ENCODE measurements at regions not wholly inside any gene's neighbourhood (a gene's known extent, or its start where the extent isn't known, plus 50 kb on each side); places are given as distances from the start of the nearest gene placed in this dataset.

DNA sequence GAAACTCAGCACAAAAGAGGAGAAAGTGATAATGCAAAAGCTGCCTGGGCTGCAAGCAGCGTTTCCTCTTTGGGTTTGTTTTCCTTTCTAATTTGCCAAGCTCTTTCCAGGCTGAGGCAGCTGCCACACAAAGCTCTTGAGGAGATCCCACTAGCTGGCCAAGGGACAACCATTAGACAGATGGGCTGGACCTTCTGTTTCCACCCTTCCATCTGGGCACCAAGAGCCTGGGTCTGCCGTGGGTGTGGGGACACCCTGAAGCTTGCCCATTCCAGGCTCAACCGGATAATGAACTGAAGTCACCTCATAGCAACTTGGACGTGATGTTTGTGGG lies 194.6 kb upstream of the C1QTNF7 start:
- Mint-ChIP-seq H3K9me3 (ENCODE audit: unreplicated experiment) (no peaks in the 10 kb centered on the region), H3K4me3 (ENCODE audit: unreplicated experiment) (peak overlapping the region; percentile 63)

DNA sequence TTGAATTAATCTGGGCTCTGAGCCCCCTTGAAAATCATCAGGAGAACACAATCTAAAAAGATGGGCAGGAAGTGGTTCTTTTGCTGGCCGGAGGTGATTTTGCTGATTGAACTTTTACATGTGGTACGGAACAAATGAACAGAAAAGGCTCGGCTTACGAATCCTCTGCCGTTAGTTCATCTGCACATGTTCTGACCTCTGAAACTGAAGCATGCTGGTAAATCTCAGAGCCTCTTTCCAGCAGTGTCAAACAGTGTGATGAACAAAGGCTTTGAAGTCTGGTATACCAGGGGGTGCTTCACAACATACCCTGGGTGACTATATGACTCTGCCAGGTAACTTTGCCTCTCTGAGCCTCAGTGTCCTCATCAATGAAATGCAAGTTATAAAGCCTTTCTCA lies 194.2 kb upstream of the C1QTNF7 start:
- H3K4me3 ChIP-seq (ENCODE audit: insufficient read depth, low read depth, low read length), result peak overlapping the region; percentile 12
- H3K36me3 ChIP-seq (ENCODE audit: insufficient read depth, low read length), result no peaks in the 10 kb centered on the region
- H2AFZ ChIP-seq (ENCODE audit: low read depth, low read length), result peak overlapping the region; percentile 31
- no peaks in the 10 kb centered on the region for H3K36me3 Mint-ChIP-seq (ENCODE audit: low read depth, unreplicated experiment)
- TF ChIP-seq, protein P1, sequence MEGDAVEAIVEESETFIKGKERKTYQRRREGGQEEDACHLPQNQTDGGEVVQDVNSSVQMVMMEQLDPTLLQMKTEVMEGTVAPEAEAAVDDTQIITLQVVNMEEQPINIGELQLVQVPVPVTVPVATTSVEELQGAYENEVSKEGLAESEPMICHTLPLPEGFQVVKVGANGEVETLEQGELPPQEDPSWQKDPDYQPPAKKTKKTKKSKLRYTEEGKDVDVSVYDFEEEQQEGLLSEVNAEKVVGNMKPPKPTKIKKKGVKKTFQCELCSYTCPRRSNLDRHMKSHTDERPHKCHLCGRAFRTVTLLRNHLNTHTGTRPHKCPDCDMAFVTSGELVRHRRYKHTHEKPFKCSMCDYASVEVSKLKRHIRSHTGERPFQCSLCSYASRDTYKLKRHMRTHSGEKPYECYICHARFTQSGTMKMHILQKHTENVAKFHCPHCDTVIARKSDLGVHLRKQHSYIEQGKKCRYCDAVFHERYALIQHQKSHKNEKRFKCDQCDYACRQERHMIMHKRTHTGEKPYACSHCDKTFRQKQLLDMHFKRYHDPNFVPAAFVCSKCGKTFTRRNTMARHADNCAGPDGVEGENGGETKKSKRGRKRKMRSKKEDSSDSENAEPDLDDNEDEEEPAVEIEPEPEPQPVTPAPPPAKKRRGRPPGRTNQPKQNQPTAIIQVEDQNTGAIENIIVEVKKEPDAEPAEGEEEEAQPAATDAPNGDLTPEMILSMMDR (IDR thresholded peaks at IDR 0.05; ENCODE audit: insufficient read depth, low read depth, low read length), result no peak
- no peak for TF ChIP-seq EZH2 (IDR thresholded peaks at IDR 0.05; ENCODE audit: insufficient read depth, low read length)
- peaks cover 47% of the 10 kb centered on the region for H3K4me1 Mint-ChIP-seq (ENCODE audit: low read depth, unreplicated experiment)
- DNase-seq (ENCODE audit: low read depth) (peak; percentile 12), FAIRE-seq (no peak)
- no peaks in the 10 kb centered on the region for H3K27me3 Mint-ChIP-seq (ENCODE audit: low read depth, unreplicated experiment)
- no peaks in the 10 kb centered on the region for H3K9me3 ChIP-seq (ENCODE audit: insufficient read depth, low read depth, low read length)
- no peaks in the 10 kb centered on the region for H4K20me1 ChIP-seq (ENCODE audit: insufficient read depth, low read length)
- peaks cover 44% of the 10 kb centered on the region for H3K4me1 ChIP-seq (ENCODE audit: insufficient read depth, low read length)
- no peak overlapping the region for H3K4me3 Mint-ChIP-seq (ENCODE audit: unreplicated experiment)
- peaks cover 4% of the 10 kb centered on the region for H3K27me3 ChIP-seq (ENCODE audit: insufficient read depth, low read length)
- H3K27ac Mint-ChIP-seq (ENCODE audit: unreplicated experiment), result peak overlapping the region; percentile 84
- H3K9ac ChIP-seq (ENCODE audit: low read length), result peak overlapping the region; percentile 75
- peak overlapping the region; percentile 89 for H3K27ac ChIP-seq (ENCODE audit: low read depth, low read length)
- no peaks in the 10 kb centered on the region for H3K9me3 Mint-ChIP-seq (ENCODE audit: unreplicated experiment)
- H3K79me2 ChIP-seq (ENCODE audit: insufficient read depth, low read length), result no peaks in the 10 kb centered on the region
- peak overlapping the region; percentile 78 for H3K4me2 ChIP-seq (ENCODE audit: low read length)

More for the DNA sequence above, 194.6 kb upstream of the C1QTNF7 start:
- Histone ChIP-seq H3K9ac (ENCODE audit: low read length) (peak overlapping the region; percentile 75), H4K20me1 (ENCODE audit: insufficient read depth, low read length) (no peaks in the 10 kb centered on the region), H3K9me3 (ENCODE audit: insufficient read depth, low read depth, low read length) (no peaks in the 10 kb centered on the region), H3K4me2 (ENCODE audit: low read length) (peak overlapping the region; percentile 78), H3K4me3 (ENCODE audit: insufficient read depth, low read depth, low read length) (peak overlapping the region; percentile 12), H3K27ac (ENCODE audit: low read depth, low read length) (peak overlapping the region; percentile 89), H3K27me3 (ENCODE audit: insufficient read depth, low read length) (peaks cover 2% of the 10 kb centered on the region), H2AFZ (ENCODE audit: low read depth, low read length) (peak overlapping the region; percentile 31), H3K4me1 (ENCODE audit: insufficient read depth, low read length) (peaks cover 44% of the 10 kb centered on the region), H3K36me3 (ENCODE audit: insufficient read depth, low read length) (no peaks in the 10 kb centered on the region), H3K79me2 (ENCODE audit: insufficient read depth, low read length) (no peaks in the 10 kb centered on the region)
- Mint-ChIP-seq H3K36me3 (ENCODE audit: low read depth, unreplicated experiment) (no peaks in the 10 kb centered on the region), H3K27ac (ENCODE audit: unreplicated experiment) (peak overlapping the region; percentile 84), H3K4me1 (ENCODE audit: low read depth, unreplicated experiment) (peaks cover 43% of the 10 kb centered on the region), H3K27me3 (ENCODE audit: low read depth, unreplicated experiment) (no peaks in the 10 kb centered on the region)
- FAIRE-seq (no peak), DNase-seq (ENCODE audit: low read depth) (no peak)
- TF ChIP-seq EZH2 (IDR thresholded peaks at IDR 0.05; ENCODE audit: insufficient read depth, low read length), result no peak
- TF ChIP-seq, protein P1 (IDR thresholded peaks at IDR 0.05; ENCODE audit: insufficient read depth, low read depth, low read length), result no peak

DNA sequence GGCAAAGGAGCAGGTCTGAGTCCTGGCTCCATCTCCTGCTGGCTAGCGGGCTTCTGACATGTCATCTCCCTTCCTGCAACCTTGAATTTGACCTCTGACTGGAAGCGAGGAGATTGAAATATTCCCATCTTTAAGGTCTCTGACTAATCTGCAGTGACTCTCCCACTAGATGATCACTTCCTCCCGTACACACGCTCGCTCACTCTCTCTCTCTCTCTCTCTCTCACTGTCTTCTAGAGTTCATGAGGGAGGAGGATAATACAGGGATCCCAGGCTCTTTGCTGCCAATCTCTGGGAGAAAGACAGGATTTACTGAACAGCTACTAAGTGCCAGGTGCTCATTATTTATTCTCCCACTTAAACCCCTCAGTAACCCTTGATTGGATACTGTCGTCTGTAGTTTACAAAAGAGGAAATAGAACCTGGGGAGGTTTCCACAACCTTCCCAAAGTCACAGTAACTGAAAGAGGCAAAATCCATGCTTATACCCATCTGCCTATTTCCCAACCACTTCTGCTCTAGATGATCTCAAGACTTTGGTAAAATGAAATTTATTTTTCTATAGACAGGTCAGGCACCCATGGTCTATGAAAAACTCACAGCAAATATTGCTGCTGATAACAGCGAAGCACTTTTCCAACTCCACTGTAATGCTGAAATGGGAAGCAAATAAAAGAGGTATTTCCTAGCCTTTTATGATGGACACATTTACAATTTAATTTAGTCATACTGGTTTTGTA lies 193.5 kb upstream of the C1QTNF7 start:
- peak overlapping the region; percentile 89 for H3K27ac ChIP-seq (ENCODE audit: low read depth, low read length)
- DNase-seq (ENCODE audit: low read depth), result peak; percentile 85
- no peak overlapping the region for H2AFZ ChIP-seq (ENCODE audit: low read depth, low read length)

More for the DNA sequence above, 193.5 kb upstream of the C1QTNF7 start:
- Histone ChIP-seq H3K4me1 (ENCODE audit: insufficient read depth, low read length) (peaks cover 44% of the 10 kb centered on the region), H3K79me2 (ENCODE audit: insufficient read depth, low read length) (no peaks in the 10 kb centered on the region), H3K4me2 (ENCODE audit: low read length) (peak overlapping the region; percentile 78), H3K9ac (ENCODE audit: low read length) (peak overlapping the region; percentile 75), H3K4me3 (ENCODE audit: insufficient read depth, low read depth, low read length) (peak overlapping the region; percentile 13), H3K9me3 (ENCODE audit: insufficient read depth, low read depth, low read length) (no peaks in the 10 kb centered on the region), H3K27me3 (ENCODE audit: insufficient read depth, low read length) (peaks cover 4% of the 10 kb centered on the region), H3K36me3 (ENCODE audit: insufficient read depth, low read length) (no peaks in the 10 kb centered on the region), H4K20me1 (ENCODE audit: insufficient read depth, low read length) (no peaks in the 10 kb centered on the region)
- peak overlapping the region; percentile 63 for H3K27ac Mint-ChIP-seq (ENCODE audit: unreplicated experiment)
- FAIRE-seq, result peak; percentile 83
- no peaks in the 10 kb centered on the region for H3K36me3 Mint-ChIP-seq (ENCODE audit: low read depth, unreplicated experiment)
- H3K9me3 Mint-ChIP-seq (ENCODE audit: unreplicated experiment), result no peaks in the 10 kb centered on the region
- H3K4me3 Mint-ChIP-seq (ENCODE audit: unreplicated experiment), result peak overlapping the region; percentile 20
- no peak for TF ChIP-seq EZH2 (IDR thresholded peaks at IDR 0.05; ENCODE audit: insufficient read depth, low read length)
- TF ChIP-seq, protein P1 (IDR thresholded peaks at IDR 0.05; ENCODE audit: insufficient read depth, low read depth, low read length), result no peak
- no peaks in the 10 kb centered on the region for H3K27me3 Mint-ChIP-seq (ENCODE audit: low read depth, unreplicated experiment)
- peaks cover 53% of the 10 kb centered on the region for H3K4me1 Mint-ChIP-seq (ENCODE audit: low read depth, unreplicated experiment)

All from astrocyte (in vitro differentiated cells and primary cell).